Suprapubic skin (tissue), 2 donors: ENCODE measurements at regions not wholly inside any gene's neighbourhood (a gene's known extent, or its start where the extent isn't known, plus 50 kb on each side); places are given as distances from the start of the nearest gene placed in this dataset.

Experiments
- EP300 ChIP-seq: sonication (generic); formaldehyde crosslinking; IDR thresholded peaks from one replicate; pipeline ENCODE4 v1.6.1; 2017; ENCODE audit warnings: antibody characterized with exemption
- POLR2A ChIP-seq, 2 donors: fragments of 450-650 bp; IDR thresholded peaks; one replicate each; pipeline ENCODE4 v1.6.1; 2017; ENCODE audit warnings: antibody characterized with exemption in 2 of 2, mild to moderate bottlenecking in 2 of 2, moderate library complexity in 2 of 2

GRCh38 chr5:17766031-17766430 is 131.8 kb downstream of the TAF11L14 start:
- TF ChIP-seq EP300 (no peak), POLR2A (IDR thresholded peaks at IDR 0.05) (no peak)
